HEK293 (cell line): ENCODE measurements at regions not wholly inside any gene's neighbourhood (a gene's known extent, or its start where the extent isn't known, plus 50 kb on each side); places are given as distances from the start of the nearest gene placed in this dataset.

Experiments
- CTCF ChIA-PET: fragments of 350-600 bp; formaldehyde crosslinking; extraction: SDS; loops from one replicate; lab custom pipeline; 2021; ENCODE audit warnings: antibody characterized with exemption; lab: Yijun Ruan, JAX
- POLR2A ChIA-PET: fragments of 300-600 bp; formaldehyde crosslinking; extraction: SDS; loops from one replicate; lab custom pipeline; 2020; ENCODE audit warnings: antibody characterized with exemption, inconsistent platforms; lab: Yijun Ruan, JAX
- H3K27ac ChIP-seq: fragments of 200-500 bp; sonication (Bioruptor generic); 2 replicates; pipeline ENCODE4 v1.5.1; 2014; ENCODE audit warnings: low read depth, low read length, control low read depth, inconsistent platforms; ENCODE audit errors: extremely low read depth
- H3K36me3 ChIP-seq, 2 experiments: fragments of 200-500 bp in 1 of 2; sonication (Bioruptor generic) in 1 of 2; 1 replicate in 1 of 2; 2 replicates in 1 of 2; pipeline ENCODE4 v1.5.1; 2014 to 2017; ENCODE audit warnings: inconsistent platforms in 2 of 2, low read length in 2 of 2; ENCODE audit not compliant: control insufficient read depth in 2 of 2, insufficient read depth in 1 of 2
- H3K4me1 ChIP-seq: fragments of 200-500 bp; sonication (Bioruptor generic); 2 replicates; pipeline ENCODE4 v1.5.1; 2014; ENCODE audit warnings: mild to moderate bottlenecking, low read length, inconsistent platforms; ENCODE audit not compliant: control insufficient read depth, insufficient read depth
- H3K4me3 ChIP-seq: 2 replicates; pipeline ENCODE4 v1.5.1; 2011; ENCODE audit warnings: low read depth, mild to moderate bottlenecking, control low read depth, low read length, moderate library complexity
- H3K9me3 ChIP-seq: fragments of 200-500 bp; sonication (Bioruptor generic); 2 replicates; pipeline ENCODE4 v1.5.1; 2014; ENCODE audit warnings: low read depth, low read length, inconsistent platforms; ENCODE audit not compliant: control insufficient read depth, insufficient read depth
- CTCF ChIP-seq: fragments of 450-650 bp; formaldehyde crosslinking; IDR thresholded peaks from 2 replicates; pipeline ENCODE4 v1.5.1; 2016; ENCODE audit warnings: missing biosample characterization, missing genetic modification characterization
- IKZF3 ChIP-seq: fragments of 450-650 bp; IDR thresholded peaks from 2 replicates; pipeline ENCODE4 v1.5.0; 2018; ENCODE audit warnings: missing biosample characterization, mild to moderate bottlenecking, missing genetic modification characterization, moderate library complexity
- KLF8 ChIP-seq: fragments of 450-650 bp; formaldehyde crosslinking; IDR thresholded peaks from 2 replicates; pipeline ENCODE4 v1.5.1; 2016; ENCODE audit warnings: missing biosample characterization, missing genetic modification characterization
- RBAK ChIP-seq: fragments of 450-650 bp; formaldehyde crosslinking; IDR thresholded peaks from 2 replicates; pipeline ENCODE4 v1.5.1; 2016; ENCODE audit warnings: missing biosample characterization, missing genetic modification characterization
- SCRT1 ChIP-seq: fragments of 450-650 bp; formaldehyde crosslinking; IDR thresholded peaks from 2 replicates; pipeline ENCODE4 v1.5.1; 2016; ENCODE audit warnings: missing biosample characterization, missing genetic modification characterization, borderline replicate concordance
- ZBTB20 ChIP-seq: fragments of 450-650 bp; formaldehyde crosslinking; IDR thresholded peaks from 2 replicates; pipeline ENCODE4 v1.5.1; 2016; ENCODE audit warnings: missing biosample characterization, missing genetic modification characterization
- ZBTB7A ChIP-seq: fragments of 450-650 bp; formaldehyde crosslinking; IDR thresholded peaks from 2 replicates; pipeline ENCODE4 v1.5.1; 2016; ENCODE audit warnings: low read depth, missing biosample characterization, missing genetic modification characterization
- ZFP41 ChIP-seq: fragments of 450-650 bp; formaldehyde crosslinking; IDR thresholded peaks from 2 replicates; pipeline ENCODE4 v1.5.1; 2016; ENCODE audit warnings: missing biosample characterization, missing genetic modification characterization, borderline replicate concordance
- ZIC2 ChIP-seq: fragments of 450-650 bp; formaldehyde crosslinking; IDR thresholded peaks from 2 replicates; pipeline ENCODE4 v1.5.1; 2016; ENCODE audit warnings: missing biosample characterization, missing genetic modification characterization
- ZNF16 ChIP-seq: fragments of 450-650 bp; formaldehyde crosslinking; IDR thresholded peaks from 2 replicates; pipeline ENCODE4 v1.5.1; 2016; ENCODE audit warnings: low read depth, missing biosample characterization, missing genetic modification characterization
- ZNF2 ChIP-seq: fragments of 450-650 bp; formaldehyde crosslinking; IDR thresholded peaks from 2 replicates; pipeline ENCODE4 v1.5.1; 2016; ENCODE audit warnings: missing biosample characterization, missing genetic modification characterization
- ZNF211 ChIP-seq: fragments of 450-650 bp; formaldehyde crosslinking; IDR thresholded peaks from 2 replicates; pipeline ENCODE4 v1.5.1; 2016; ENCODE audit warnings: low read depth, missing biosample characterization, missing genetic modification characterization
- ZNF274 ChIP-seq, 2 experiments: fragments of 200-500 bp in 1 of 2; fragments of 450-650 bp in 1 of 2; sonication (Bioruptor generic) in 1 of 2; formaldehyde crosslinking in 1 of 2; IDR thresholded peaks; 2 replicates each; pipeline versions ENCODE4 v1.5.1 to v1.6.1; 2014 to 2016; ENCODE audit warnings: borderline replicate concordance in 1 of 2, inconsistent platforms in 1 of 2, low read length in 1 of 2, missing biosample characterization in 1 of 2, missing genetic modification characterization in 1 of 2
- ZNF292 ChIP-seq: fragments of 450-650 bp; formaldehyde crosslinking; IDR thresholded peaks from 2 replicates; pipeline ENCODE4 v1.5.1; 2016; ENCODE audit warnings: low read depth, missing biosample characterization, missing genetic modification characterization, borderline replicate concordance
- ZNF335 ChIP-seq: fragments of 450-650 bp; formaldehyde crosslinking; conservative IDR thresholded peaks from 2 replicates; pipeline ENCODE4 v1.5.1; 2016; ENCODE audit warnings: missing biosample characterization, missing genetic modification characterization
- ZNF423 ChIP-seq: fragments of 450-650 bp; formaldehyde crosslinking; IDR thresholded peaks from 2 replicates; pipeline ENCODE4 v1.5.1; 2016; ENCODE audit warnings: missing biosample characterization, missing genetic modification characterization
- ZNF449 ChIP-seq: fragments of 450-650 bp; formaldehyde crosslinking; IDR thresholded peaks from 2 replicates; pipeline ENCODE4 v1.5.1; 2017; ENCODE audit warnings: missing biosample characterization, mild to moderate bottlenecking, missing genetic modification characterization, moderate library complexity
- ZNF488 ChIP-seq: fragments of 450-650 bp; formaldehyde crosslinking; IDR thresholded peaks from 2 replicates; pipeline ENCODE4 v1.5.1; 2016; ENCODE audit warnings: missing biosample characterization, missing genetic modification characterization
- ZNF501 ChIP-seq: fragments of 450-650 bp; formaldehyde crosslinking; IDR thresholded peaks from 2 replicates; pipeline ENCODE4 v1.5.1; 2016; ENCODE audit warnings: missing biosample characterization, missing genetic modification characterization
- ZNF549 ChIP-seq: fragments of 450-650 bp; IDR thresholded peaks from 2 replicates; pipeline ENCODE4 v1.5.1; 2018; ENCODE audit warnings: missing biosample characterization, missing genetic modification characterization, mild to moderate bottlenecking, inconsistent platforms, moderate library complexity
- ZNF600 ChIP-seq: fragments of 450-650 bp; formaldehyde crosslinking; IDR thresholded peaks from 2 replicates; pipeline ENCODE4 v1.5.1; 2016; ENCODE audit warnings: missing biosample characterization, missing genetic modification characterization
- ZNF639 ChIP-seq: fragments of 450-650 bp; formaldehyde crosslinking; IDR thresholded peaks from 2 replicates; pipeline ENCODE4 v1.5.1; 2016; ENCODE audit warnings: missing biosample characterization, missing genetic modification characterization
- ZNF747 ChIP-seq: fragments of 450-650 bp; formaldehyde crosslinking; IDR thresholded peaks from 2 replicates; pipeline ENCODE4 v1.5.1; 2016; ENCODE audit warnings: missing biosample characterization, missing genetic modification characterization
- ZNF837 ChIP-seq: fragments of 450-650 bp; formaldehyde crosslinking; IDR thresholded peaks from 2 replicates; pipeline ENCODE4 v1.5.1; 2016; ENCODE audit warnings: missing biosample characterization, missing genetic modification characterization
- TF ChIP-seq, protein P1 (sequence below): fragments of 450-650 bp; formaldehyde crosslinking; IDR thresholded peaks from 2 replicates; pipeline ENCODE4 v1.5.1; 2016; ENCODE audit warnings: missing biosample characterization, missing genetic modification characterization

GRCh38 chr20:22836877-22837276 lies 198.2 kb upstream of the SSTR4 start (continued):
- TF ChIP-seq ZNF449 (tag by site-specific recombination) (no peak), ZNF16 (tag by site-specific recombination) (no peak), RBAK (no peak), ZIC2 (tag by site-specific recombination) (no peak), ZBTB7A (tag by site-specific recombination) (no peak)
- TF ChIP-seq, all 188 proteins: peak for 0

DNA sequence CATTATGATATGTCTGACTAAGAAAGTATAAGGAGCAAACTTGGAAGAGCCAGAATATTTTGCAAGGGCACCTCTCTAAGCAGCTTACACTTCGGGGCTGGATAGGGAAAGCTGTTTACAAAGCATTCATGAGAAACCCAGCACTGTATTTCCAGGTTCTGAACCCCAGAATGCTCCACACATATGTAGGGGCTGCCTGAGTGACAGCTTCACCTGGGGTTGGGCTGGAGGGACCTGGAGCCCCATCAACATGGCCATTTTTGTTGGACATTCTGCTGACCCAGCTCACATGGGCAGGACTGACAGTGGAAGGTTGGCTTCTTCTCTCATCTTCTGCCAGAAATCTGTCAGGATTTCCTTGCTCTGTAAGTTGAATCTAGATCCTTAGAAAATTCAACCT lies 197.1 kb upstream of the SSTR4 start:
- Histone ChIP-seq H3K4me1 (no peaks in the 10 kb centered on the region; the same call in 1 of the 2 replicates), H3K4me3 (no peak overlapping the region), H3K36me3 (no peaks in the 10 kb centered on the region), H3K27ac (no peak overlapping the region), H3K9me3 (no peaks in the 10 kb centered on the region)
- TF ChIP-seq ZNF292 (tag by site-specific recombination) (no peak), CTCF (tag by site-specific recombination) (no peak), ZNF2 (tag by site-specific recombination) (no peak), ZNF747 (tag by site-specific recombination) (no peak)
- TF ChIP-seq, protein P1, sequence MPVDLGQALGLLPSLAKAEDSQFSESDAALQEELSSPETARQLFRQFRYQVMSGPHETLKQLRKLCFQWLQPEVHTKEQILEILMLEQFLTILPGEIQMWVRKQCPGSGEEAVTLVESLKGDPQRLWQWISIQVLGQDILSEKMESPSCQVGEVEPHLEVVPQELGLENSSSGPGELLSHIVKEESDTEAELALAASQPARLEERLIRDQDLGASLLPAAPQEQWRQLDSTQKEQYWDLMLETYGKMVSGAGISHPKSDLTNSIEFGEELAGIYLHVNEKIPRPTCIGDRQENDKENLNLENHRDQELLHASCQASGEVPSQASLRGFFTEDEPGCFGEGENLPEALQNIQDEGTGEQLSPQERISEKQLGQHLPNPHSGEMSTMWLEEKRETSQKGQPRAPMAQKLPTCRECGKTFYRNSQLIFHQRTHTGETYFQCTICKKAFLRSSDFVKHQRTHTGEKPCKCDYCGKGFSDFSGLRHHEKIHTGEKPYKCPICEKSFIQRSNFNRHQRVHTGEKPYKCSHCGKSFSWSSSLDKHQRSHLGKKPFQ (tag by site-specific recombination) = no peak
- CTCF ChIA-PET = interaction anchor here (0.8 kb wide), 1 partner anchor 34 kb away, joined by 4 read pairs; no protein-coding TSS in a partner anchor
- POLR2A ChIA-PET = no interaction called here

DNA sequence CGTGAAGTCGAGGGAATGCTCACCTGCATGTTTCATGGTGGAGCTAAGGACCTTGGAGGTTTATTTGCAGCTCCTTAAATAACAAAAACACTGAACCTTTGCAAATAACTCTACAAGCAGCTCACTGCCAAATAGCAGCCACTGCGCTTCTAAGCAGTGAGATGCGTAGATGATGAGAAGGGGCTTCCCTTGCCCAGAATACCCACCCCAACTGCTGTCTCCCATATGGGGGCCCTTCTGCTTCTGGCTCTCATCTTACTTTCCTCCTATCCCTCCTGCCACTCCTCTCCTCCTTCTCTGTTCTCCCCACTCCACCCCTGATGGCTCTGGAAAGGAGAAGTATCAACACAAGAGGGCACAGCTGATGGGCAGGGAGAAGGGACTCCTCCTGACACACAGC lies 193.3 kb upstream of the SSTR4 start:
- CTCF ChIA-PET = interaction anchor here (1.2 to 2.2 kb wide), 2 partner anchors 10 kb away, joined by 5 to 8 read pairs; no protein-coding TSS in a partner anchor
- Histone ChIP-seq H3K4me1 (peaks cover 4% of the 10 kb centered on the region; the same call in 1 of the 2 replicates), H3K9me3 (no peaks in the 10 kb centered on the region), H3K4me3 (no peak overlapping the region), H3K36me3 (no peaks in the 10 kb centered on the region), H3K27ac (no peak overlapping the region)
- POLR2A ChIA-PET = no interaction called here
- TF ChIP-seq ZNF600 (tag by site-specific recombination) (no peak), SCRT1 (tag by site-specific recombination) (no peak), ZNF639 (tag by site-specific recombination) (no peak), ZNF501 (tag by site-specific recombination) (no peak), ZBTB20 (tag by site-specific recombination) (no peak), ZNF274 (IDR thresholded peaks at IDR 0.05; ENCODE audit: low read length) (no peak), ZNF274 (tag by site-specific recombination; IDR thresholded peaks at IDR 0.05; ENCODE audit: borderline replicate concordance) (no peak), IKZF3 (tag by site-specific recombination) (no peak), ZNF335 (tag by site-specific recombination) (no peak), ZNF488 (no peak), ZNF423 (tag by site-specific recombination) (no peak), ZNF837 (tag by site-specific recombination) (no peak), ZBTB7A (tag by site-specific recombination) (no peak), ZNF549 (no peak), ZFP41 (tag by site-specific recombination) (no peak), KLF8 (tag by site-specific recombination) (no peak), ZNF211 (no peak)
- TF ChIP-seq, protein P1 (tag by site-specific recombination) = no peak
